ENCODE measurements at regions not wholly inside any gene's neighbourhood (a gene's known extent, or its start where the extent isn't known, plus 50 kb on each side); places are given as distances from the start of the nearest gene placed in this dataset.

DNA sequence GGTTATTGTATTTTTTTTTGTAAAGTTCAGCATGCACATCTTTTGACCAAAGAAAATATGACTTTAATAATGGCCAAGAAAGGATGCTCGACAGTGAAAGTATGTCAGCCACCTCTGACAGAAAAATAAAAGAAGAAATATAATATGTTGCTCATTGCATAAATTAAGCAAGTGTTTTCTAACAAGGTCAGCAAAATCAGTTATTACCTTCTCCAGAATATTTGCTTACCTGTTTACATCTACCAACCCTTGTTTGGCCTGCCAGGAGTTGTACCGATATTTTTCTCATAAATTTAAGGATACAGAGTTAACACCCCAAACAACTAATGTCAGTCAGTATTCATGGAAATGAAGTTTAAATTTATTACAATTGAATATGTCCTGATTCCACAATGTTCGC is 685.4 kb downstream of the PLA2G4A start:
- H3K27ac ChIP-seq, result no peak overlapping the region
- intact Hi-C loops (cut with DNase I; ENCODE audit: low total_unique reads), result no loop called here
- peaks cover 0 to 12% (median 7%) of the 10 kb centered on the region in 8 donors for H3K9me3 ChIP-seq
- no peak for DNase-seq
- TF ChIP-seq POLR2AphosphoS5 (IDR thresholded peaks at IDR 0.05) (no peak), POLR2A (IDR thresholded peaks at IDR 0.05) (no peak)
- TF ChIP-seq, protein P1, sequence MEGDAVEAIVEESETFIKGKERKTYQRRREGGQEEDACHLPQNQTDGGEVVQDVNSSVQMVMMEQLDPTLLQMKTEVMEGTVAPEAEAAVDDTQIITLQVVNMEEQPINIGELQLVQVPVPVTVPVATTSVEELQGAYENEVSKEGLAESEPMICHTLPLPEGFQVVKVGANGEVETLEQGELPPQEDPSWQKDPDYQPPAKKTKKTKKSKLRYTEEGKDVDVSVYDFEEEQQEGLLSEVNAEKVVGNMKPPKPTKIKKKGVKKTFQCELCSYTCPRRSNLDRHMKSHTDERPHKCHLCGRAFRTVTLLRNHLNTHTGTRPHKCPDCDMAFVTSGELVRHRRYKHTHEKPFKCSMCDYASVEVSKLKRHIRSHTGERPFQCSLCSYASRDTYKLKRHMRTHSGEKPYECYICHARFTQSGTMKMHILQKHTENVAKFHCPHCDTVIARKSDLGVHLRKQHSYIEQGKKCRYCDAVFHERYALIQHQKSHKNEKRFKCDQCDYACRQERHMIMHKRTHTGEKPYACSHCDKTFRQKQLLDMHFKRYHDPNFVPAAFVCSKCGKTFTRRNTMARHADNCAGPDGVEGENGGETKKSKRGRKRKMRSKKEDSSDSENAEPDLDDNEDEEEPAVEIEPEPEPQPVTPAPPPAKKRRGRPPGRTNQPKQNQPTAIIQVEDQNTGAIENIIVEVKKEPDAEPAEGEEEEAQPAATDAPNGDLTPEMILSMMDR (IDR thresholded peaks at IDR 0.05 in 8 of 11, conservative IDR thresholded peaks at IDR 0.05 in 3 of 11), result no peak
- H3K36me3 ChIP-seq, result no peaks in the 10 kb centered on the region
- H3K4me3 ChIP-seq, result no peak overlapping the region
- WGBS, 5 donors, result 87 to 91% (median 89%) methylated on average over 3 of the region's 3 CpGs
- no peaks in the 10 kb centered on the region for H3K27me3 ChIP-seq (replicated peaks in 1 of 7)
- H3K4me1 ChIP-seq, result no peaks in the 10 kb centered on the region

DNA sequence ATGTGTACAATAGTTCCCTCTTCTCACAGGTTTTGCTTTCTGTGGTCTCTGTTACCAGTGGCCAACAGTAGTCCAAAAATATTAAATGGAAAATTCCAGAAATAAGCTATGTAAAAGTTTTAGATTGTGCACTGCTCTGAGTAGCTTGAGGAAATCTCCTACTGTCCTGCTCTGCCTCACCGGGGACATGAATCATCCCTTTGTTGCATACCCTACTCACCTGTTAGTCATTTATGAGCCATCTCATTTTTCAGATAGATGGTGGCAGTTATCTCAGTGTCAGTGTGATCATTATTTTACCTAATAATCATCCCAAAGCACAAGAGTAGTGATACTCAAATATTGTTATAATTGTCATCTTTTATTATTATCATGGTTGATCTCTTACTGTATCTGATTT is 688.1 kb downstream of the PLA2G4A start:
- Histone ChIP-seq H3K27me3 (replicated peaks in 1 of 7) (no peaks in the 10 kb centered on the region), H3K4me1 (no peaks in the 10 kb centered on the region), H3K9me3 (peaks cover 0 to 12% (median 8%) of the 10 kb centered on the region in 8 donors), H3K36me3 (no peaks in the 10 kb centered on the region), H3K27ac (no peak overlapping the region), H3K4me3 (no peak overlapping the region)
- TF ChIP-seq POLR2AphosphoS5 (IDR thresholded peaks at IDR 0.05) (no peak), POLR2A (IDR thresholded peaks at IDR 0.05) (no peak)
- TF ChIP-seq, protein P1 (IDR thresholded peaks at IDR 0.05 in 8 of 11, conservative IDR thresholded peaks at IDR 0.05 in 3 of 11), result no peak
- DNase-seq, result no peak
- WGBS, 5 donors, result 83 to 97% (median 91%) methylated on average over 1 of the region's 1 CpG
- intact Hi-C loops (cut with DNase I; ENCODE audit: low total_unique reads), result no loop called here

DNA sequence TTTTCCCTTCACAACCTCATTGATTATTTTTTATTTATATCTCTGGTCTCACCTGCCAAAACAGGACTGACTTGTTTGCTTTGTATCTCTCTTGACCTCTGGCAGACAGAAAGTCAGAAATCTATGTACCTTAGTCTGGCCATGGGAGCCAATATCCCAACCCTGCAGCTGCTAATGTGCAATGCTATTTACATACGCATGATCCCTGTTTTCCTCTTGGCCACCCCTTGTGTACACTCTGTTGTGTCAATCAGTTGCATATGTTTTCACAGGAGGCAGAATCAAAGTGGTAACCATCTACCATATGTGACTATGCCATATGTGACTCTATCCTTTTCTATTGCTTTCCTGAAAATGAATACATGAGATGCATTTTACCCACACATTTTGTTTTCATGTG is 688.8 kb downstream of the PLA2G4A start:
- Histone ChIP-seq H3K9me3 (peaks cover 0 to 12% (median 8%) of the 10 kb centered on the region in 8 donors), H3K36me3 (no peaks in the 10 kb centered on the region), H3K27me3 (replicated peaks in 1 of 7) (no peaks in the 10 kb centered on the region), H3K4me1 (no peaks in the 10 kb centered on the region), H3K4me3 (no peak overlapping the region), H3K27ac (no peak overlapping the region)
- TF ChIP-seq, protein P1 (IDR thresholded peaks at IDR 0.05 in 8 of 11, conservative IDR thresholded peaks at IDR 0.05 in 3 of 11), result no peak
- TF ChIP-seq POLR2A (IDR thresholded peaks at IDR 0.05) (no peak), POLR2AphosphoS5 (IDR thresholded peaks at IDR 0.05) (no peak)
- DNase-seq, result no peak
- WGBS, 5 donors, result 90 to 100% (median 93%) methylated on average over 1 of the region's 1 CpG
- intact Hi-C loops (cut with DNase I; ENCODE audit: low total_unique reads), result no loop called here

DNA sequence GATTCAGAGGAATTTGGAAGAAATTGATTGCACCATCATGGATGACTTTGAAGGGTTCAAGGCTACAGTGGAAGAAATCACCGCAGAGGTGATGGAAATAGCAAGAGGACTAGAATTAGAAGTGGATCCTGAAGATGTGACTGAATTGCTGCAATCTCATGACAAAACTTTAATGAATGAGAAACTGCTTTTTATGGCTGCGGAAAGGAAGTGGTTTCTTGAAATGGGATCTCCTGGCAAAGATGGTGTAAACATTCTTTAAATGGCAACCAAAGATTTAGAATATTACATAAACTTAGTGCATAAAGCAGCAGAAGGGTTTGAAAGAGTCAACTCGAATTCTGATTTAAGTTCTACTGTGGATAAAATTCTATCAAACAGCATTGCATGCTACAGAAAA is 698.6 kb downstream of the PLA2G4A start:
- no peak overlapping the region for H3K4me3 ChIP-seq
- H3K4me1 ChIP-seq, result no peaks in the 10 kb centered on the region
- DNase-seq, result no peak
- no peaks in the 10 kb centered on the region for H3K27me3 ChIP-seq (replicated peaks in 1 of 7)
- H3K36me3 ChIP-seq, result no peaks in the 10 kb centered on the region
- no peaks in the 10 kb centered on the region for H3K9me3 ChIP-seq
- intact Hi-C loops (cut with DNase I; ENCODE audit: low total_unique reads), result no loop called here
- TF ChIP-seq POLR2A (IDR thresholded peaks at IDR 0.05) (no peak), POLR2AphosphoS5 (IDR thresholded peaks at IDR 0.05) (no peak)
- TF ChIP-seq, protein P1 (IDR thresholded peaks at IDR 0.05 in 8 of 11, conservative IDR thresholded peaks at IDR 0.05 in 3 of 11), result no peak
- 72 to 82% (median 74%) methylated on average over 3 of the region's 3 CpGs for WGBS, 5 donors
- no peak overlapping the region for H3K27ac ChIP-seq
